ENCODE measurements at regions not wholly inside any gene's neighbourhood (a gene's known extent, or its start where the extent isn't known, plus 50 kb on each side); places are given as distances from the start of the nearest gene placed in this dataset.

DNA sequence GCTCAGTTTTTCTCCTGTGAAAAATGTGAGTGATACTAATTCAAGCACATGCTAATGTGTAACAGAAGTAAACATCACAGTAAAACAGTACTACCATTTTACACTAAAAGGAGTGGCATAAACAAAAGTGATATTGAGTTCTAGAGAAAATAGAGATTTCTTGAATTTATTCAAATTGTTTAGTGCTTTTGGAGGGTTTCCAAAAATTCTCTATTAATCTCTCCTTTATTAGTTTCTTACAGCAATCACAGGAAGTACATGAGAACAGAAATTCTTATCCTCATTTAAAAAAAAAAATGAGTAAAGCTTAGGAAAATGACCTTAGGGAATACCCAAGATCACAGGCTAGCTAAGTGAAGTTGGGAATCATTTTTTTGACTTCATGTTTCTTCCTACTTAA lies 459.7 kb upstream of the GALNTL6 start:
- no peak for TF ChIP-seq MLX (CRISPR knock-in tag; IDR thresholded peaks at IDR 0.05)
- TF ChIP-seq, protein P1, sequence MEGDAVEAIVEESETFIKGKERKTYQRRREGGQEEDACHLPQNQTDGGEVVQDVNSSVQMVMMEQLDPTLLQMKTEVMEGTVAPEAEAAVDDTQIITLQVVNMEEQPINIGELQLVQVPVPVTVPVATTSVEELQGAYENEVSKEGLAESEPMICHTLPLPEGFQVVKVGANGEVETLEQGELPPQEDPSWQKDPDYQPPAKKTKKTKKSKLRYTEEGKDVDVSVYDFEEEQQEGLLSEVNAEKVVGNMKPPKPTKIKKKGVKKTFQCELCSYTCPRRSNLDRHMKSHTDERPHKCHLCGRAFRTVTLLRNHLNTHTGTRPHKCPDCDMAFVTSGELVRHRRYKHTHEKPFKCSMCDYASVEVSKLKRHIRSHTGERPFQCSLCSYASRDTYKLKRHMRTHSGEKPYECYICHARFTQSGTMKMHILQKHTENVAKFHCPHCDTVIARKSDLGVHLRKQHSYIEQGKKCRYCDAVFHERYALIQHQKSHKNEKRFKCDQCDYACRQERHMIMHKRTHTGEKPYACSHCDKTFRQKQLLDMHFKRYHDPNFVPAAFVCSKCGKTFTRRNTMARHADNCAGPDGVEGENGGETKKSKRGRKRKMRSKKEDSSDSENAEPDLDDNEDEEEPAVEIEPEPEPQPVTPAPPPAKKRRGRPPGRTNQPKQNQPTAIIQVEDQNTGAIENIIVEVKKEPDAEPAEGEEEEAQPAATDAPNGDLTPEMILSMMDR (IDR thresholded peaks at IDR 0.05), result no peak
- TF ChIP-seq NFYB (CRISPR knock-in tag; conservative IDR thresholded peaks at IDR 0.05; ENCODE audit: low read depth), result no peak
- TF ChIP-seq ZNF281 (CRISPR knock-in tag; IDR thresholded peaks at IDR 0.05), result no peak
- TF ChIP-seq AR (CRISPR knock-in tag; IDR thresholded peaks at IDR 0.05), result no peak
- TF ChIP-seq ESRRA (CRISPR knock-in tag; IDR thresholded peaks at IDR 0.05; ENCODE audit: borderline replicate concordance), result no peak
- TF ChIP-seq TEAD4 (CRISPR knock-in tag; IDR thresholded peaks at IDR 0.05), result no peak
- no peak for TF ChIP-seq ZNF263 (CRISPR knock-in tag; IDR thresholded peaks at IDR 0.05; ENCODE audit: low read depth)
- TF ChIP-seq CREB1 (CRISPR knock-in tag; IDR thresholded peaks at IDR 0.05), result no peak
- no peak for TF ChIP-seq TCF7 (CRISPR knock-in tag; IDR thresholded peaks at IDR 0.05; ENCODE audit: low read depth)
- TF ChIP-seq USF1 (CRISPR knock-in tag; IDR thresholded peaks at IDR 0.05), result no peak
